IPS-15b (cell line): ENCODE measurements at regions not wholly inside any gene's neighbourhood (a gene's known extent, or its start where the extent isn't known, plus 50 kb on each side); places are given as distances from the start of the nearest gene placed in this dataset.

Experiments used
- H3K27me3 ChIP-seq: one replicate; pipeline ENCODE4 v1.6.1; 2013; ENCODE audit warnings: low read length; ENCODE audit not compliant: control insufficient read depth, insufficient read depth
- H3K36me3 ChIP-seq: one replicate; pipeline ENCODE4 v1.6.1; 2013; ENCODE audit warnings: low read length; ENCODE audit not compliant: control insufficient read depth, insufficient read depth
- H3K4me1 ChIP-seq: one replicate; pipeline ENCODE4 v1.6.1; 2013; ENCODE audit warnings: mild to moderate bottlenecking, low read length; ENCODE audit not compliant: control insufficient read depth, insufficient read depth
- H3K4me3 ChIP-seq: one replicate; pipeline ENCODE4 v1.5.1; 2013; ENCODE audit warnings: low read depth, low read length
- H3K9ac ChIP-seq: one replicate; pipeline ENCODE4 v1.6.1; 2013; ENCODE audit warnings: low read depth, mild to moderate bottlenecking, low read length
- H3K9me3 ChIP-seq: one replicate; pipeline ENCODE4 v1.6.1; 2013; ENCODE audit warnings: mild to moderate bottlenecking, low read length; ENCODE audit not compliant: control insufficient read depth, insufficient read depth

DNA sequence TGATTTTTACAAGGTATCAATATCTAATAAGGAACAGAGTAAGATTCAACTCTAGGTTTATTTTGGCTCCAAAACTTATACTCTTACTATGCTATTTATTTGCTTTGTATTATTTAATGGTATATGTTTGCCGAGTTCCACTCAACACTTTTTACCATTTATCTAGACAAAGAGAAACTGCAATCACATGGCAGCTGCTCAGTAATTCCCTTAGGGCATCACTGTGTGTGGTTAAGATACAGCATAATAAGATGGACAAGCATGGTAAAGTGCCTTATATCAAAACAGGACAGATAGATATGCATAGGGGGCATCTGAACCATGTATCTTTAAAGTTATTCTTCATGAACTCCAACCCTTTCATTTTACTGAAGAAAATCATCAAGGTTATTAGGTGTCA is 483.0 kb upstream of the ID4 start:
- Histone ChIP-seq H3K4me3 (no peak overlapping the region), H3K9me3 (no peaks in the 10 kb centered on the region), H3K27me3 (no peaks in the 10 kb centered on the region), H3K36me3 (no peaks in the 10 kb centered on the region), H3K4me1 (peaks cover 3% of the 10 kb centered on the region), H3K9ac (no peak overlapping the region)

DNA sequence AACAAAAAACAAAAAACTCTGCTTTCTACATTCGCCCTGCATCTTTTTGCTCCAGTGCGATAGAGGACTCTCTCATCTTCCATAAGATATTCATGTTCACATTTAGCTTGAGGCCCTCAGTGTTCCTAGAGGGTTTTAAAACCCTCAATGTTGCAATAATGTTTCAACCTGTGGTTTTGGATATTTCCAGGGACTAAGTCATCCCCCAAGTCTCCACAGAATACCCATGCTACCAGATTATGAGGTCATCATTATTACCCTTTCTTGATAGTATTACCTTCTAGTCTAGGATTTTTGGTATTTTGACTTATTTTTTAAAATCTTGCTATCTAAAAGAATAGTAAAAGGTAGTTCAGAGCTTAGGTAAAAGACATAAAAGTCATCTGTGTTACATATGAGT is 480.5 kb upstream of the ID4 start:
- Histone ChIP-seq H3K9ac (no peak overlapping the region), H3K4me3 (no peak overlapping the region), H3K9me3 (no peaks in the 10 kb centered on the region)

DNA sequence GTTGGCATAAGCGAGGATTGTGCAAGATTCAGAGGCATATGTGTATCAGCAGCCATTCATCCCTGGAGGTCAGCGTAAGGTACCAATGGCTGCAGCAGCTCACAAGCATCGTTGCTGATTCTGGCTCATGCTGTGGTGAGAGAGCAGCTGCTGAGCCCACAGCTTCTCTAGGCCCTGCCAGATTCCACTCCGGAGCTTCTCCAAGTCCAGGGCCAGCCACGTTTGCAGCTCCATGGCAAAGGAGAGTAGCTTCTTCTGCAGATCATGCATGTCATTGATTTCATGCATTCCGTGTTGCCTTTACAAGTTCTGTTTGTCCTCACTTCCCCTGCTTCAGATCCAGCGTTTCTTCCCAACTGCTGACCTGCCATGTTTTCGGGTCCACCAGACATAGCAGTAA is 474.8 kb upstream of the ID4 start:
- no peaks in the 10 kb centered on the region for H3K36me3 ChIP-seq
- no peaks in the 10 kb centered on the region for H3K4me1 ChIP-seq
- H3K9ac ChIP-seq, result no peak overlapping the region
- no peaks in the 10 kb centered on the region for H3K27me3 ChIP-seq
- H3K9me3 ChIP-seq, result no peaks in the 10 kb centered on the region
- H3K4me3 ChIP-seq, result no peak overlapping the region

More for the DNA sequence above, 480.5 kb upstream of the ID4 start:
- Histone ChIP-seq H3K4me1 (peaks cover 3% of the 10 kb centered on the region), H3K36me3 (no peaks in the 10 kb centered on the region), H3K27me3 (no peaks in the 10 kb centered on the region)

- Histone ChIP-seq H3K9ac (no peak overlapping the region), H3K36me3 (no peaks in the 10 kb centered on the region), H3K27me3 (no peaks in the 10 kb centered on the region), H3K9me3 (no peaks in the 10 kb centered on the region), H3K4me1 (peaks cover 10% of the 10 kb centered on the region), H3K4me3 (no peak overlapping the region)
Observed at GRCh38 chr6:19368511-19368910, 468.7 kb upstream of the ID4 start.

DNA sequence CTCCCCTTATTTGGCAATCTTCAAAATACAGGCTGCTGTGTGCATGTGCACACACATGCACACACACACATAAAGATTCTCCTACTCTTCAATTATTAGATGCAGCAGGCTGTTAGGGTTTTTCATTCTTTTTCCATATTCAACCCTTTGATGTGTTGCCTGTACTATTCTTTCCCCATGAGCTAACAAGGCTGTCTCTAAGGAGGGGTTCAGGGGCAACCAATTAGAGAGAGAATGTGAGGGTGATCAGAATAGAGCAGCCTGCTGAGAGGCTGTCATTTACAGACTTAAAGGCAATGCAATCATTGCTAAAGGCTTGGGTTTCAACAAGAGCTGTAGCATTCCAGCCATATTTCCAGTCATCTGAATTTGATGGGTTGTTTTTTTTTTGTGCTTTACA is 467.4 kb upstream of the ID4 start:
- Histone ChIP-seq H3K4me3 (no peak overlapping the region), H3K4me1 (peaks cover 10% of the 10 kb centered on the region), H3K36me3 (no peaks in the 10 kb centered on the region), H3K27me3 (no peaks in the 10 kb centered on the region), H3K9me3 (no peaks in the 10 kb centered on the region), H3K9ac (no peak overlapping the region)

- H3K36me3 ChIP-seq, result no peaks in the 10 kb centered on the region
- H3K4me1 ChIP-seq, result peaks cover 10% of the 10 kb centered on the region
- H3K9ac ChIP-seq, result no peak overlapping the region
- H3K27me3 ChIP-seq, result no peaks in the 10 kb centered on the region
- no peak overlapping the region for H3K4me3 ChIP-seq
- H3K9me3 ChIP-seq, result no peaks in the 10 kb centered on the region
Observed at GRCh38 chr6:19370831-19371230, 466.3 kb upstream of the ID4 start.

- Histone ChIP-seq H3K9me3 (no peaks in the 10 kb centered on the region), H3K4me3 (no peak overlapping the region), H3K4me1 (peaks cover 7% of the 10 kb centered on the region), H3K9ac (no peak overlapping the region), H3K27me3 (no peaks in the 10 kb centered on the region), H3K36me3 (no peaks in the 10 kb centered on the region)
Observed at GRCh38 chr6:19375613-19376012, 461.6 kb upstream of the ID4 start.

- no peaks in the 10 kb centered on the region for H3K4me1 ChIP-seq
- no peaks in the 10 kb centered on the region for H3K36me3 ChIP-seq
- H3K27me3 ChIP-seq, result no peaks in the 10 kb centered on the region
- no peaks in the 10 kb centered on the region for H3K9me3 ChIP-seq
- no peak overlapping the region for H3K9ac ChIP-seq
- no peak overlapping the region for H3K4me3 ChIP-seq
Observed at GRCh38 chr6:19377722-19378121, 459.4 kb upstream of the ID4 start.

- Histone ChIP-seq H3K4me3 (no peak overlapping the region), H3K36me3 (no peaks in the 10 kb centered on the region), H3K27me3 (no peaks in the 10 kb centered on the region), H3K9me3 (no peaks in the 10 kb centered on the region), H3K9ac (no peak overlapping the region), H3K4me1 (no peaks in the 10 kb centered on the region)
Observed at GRCh38 chr6:19380293-19380692, 456.9 kb upstream of the ID4 start.

DNA sequence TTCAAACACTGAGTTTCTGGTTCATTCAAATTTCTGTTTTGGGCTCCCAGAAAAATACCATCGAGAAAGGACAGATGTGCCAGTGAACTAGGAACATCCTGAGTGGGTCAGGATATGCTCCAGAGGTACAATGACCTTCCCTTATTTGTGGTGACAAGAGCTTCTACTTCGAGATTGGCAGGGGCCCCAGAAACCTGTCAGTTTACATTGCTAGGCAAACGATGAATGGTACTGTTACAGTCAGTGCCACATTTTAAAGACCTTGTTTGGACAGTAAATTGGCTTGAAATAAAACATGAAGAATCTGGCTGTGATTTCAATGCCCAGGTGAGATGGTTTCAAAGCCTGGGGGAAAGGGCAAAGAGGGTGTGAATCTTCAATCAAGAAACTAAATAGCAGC is 454.5 kb upstream of the ID4 start:
- no peaks in the 10 kb centered on the region for H3K36me3 ChIP-seq
- no peak overlapping the region for H3K4me3 ChIP-seq
- H3K9me3 ChIP-seq, result no peaks in the 10 kb centered on the region
- H3K27me3 ChIP-seq, result no peaks in the 10 kb centered on the region
- H3K4me1 ChIP-seq, result no peaks in the 10 kb centered on the region
- H3K9ac ChIP-seq, result no peak overlapping the region

- H3K4me3 ChIP-seq, result no peak overlapping the region
- no peaks in the 10 kb centered on the region for H3K9me3 ChIP-seq
- no peaks in the 10 kb centered on the region for H3K36me3 ChIP-seq
- no peaks in the 10 kb centered on the region for H3K27me3 ChIP-seq
- no peak overlapping the region for H3K9ac ChIP-seq
- H3K4me1 ChIP-seq, result no peaks in the 10 kb centered on the region
Observed at GRCh38 chr6:19391926-19392325, 445.2 kb upstream of the ID4 start.

DNA sequence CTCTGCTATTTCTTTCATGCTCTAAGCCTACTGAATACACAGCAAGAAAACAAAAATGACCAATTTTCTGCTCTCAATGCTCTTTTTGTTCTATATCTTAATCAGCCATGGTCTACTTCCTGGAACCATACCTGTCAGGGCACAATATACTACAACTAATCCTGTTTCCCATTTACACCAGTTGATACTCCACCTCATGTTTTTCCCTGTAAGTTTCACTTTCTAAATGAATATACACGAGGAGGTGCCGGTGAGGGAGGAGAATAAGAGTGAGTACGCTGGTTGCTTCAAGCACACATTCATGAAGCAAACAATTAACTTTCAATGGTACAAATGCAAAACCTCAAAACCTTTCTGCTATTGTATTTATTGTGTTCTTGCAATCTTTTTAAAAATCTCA is 443.1 kb upstream of the ID4 start:
- Histone ChIP-seq H3K36me3 (no peaks in the 10 kb centered on the region), H3K9me3 (no peaks in the 10 kb centered on the region), H3K27me3 (no peaks in the 10 kb centered on the region), H3K9ac (no peak overlapping the region), H3K4me1 (no peaks in the 10 kb centered on the region), H3K4me3 (no peak overlapping the region)

- Histone ChIP-seq H3K4me3 (no peak overlapping the region), H3K9ac (no peak overlapping the region), H3K4me1 (no peaks in the 10 kb centered on the region), H3K27me3 (no peaks in the 10 kb centered on the region), H3K9me3 (no peaks in the 10 kb centered on the region), H3K36me3 (no peaks in the 10 kb centered on the region)
Observed at GRCh38 chr6:19394687-19395086, 442.5 kb upstream of the ID4 start.
